ENCODE measurements at regions not wholly inside any gene's neighbourhood (a gene's known extent, or its start where the extent isn't known, plus 50 kb on each side); places are given as distances from the start of the nearest gene placed in this dataset.

DNA sequence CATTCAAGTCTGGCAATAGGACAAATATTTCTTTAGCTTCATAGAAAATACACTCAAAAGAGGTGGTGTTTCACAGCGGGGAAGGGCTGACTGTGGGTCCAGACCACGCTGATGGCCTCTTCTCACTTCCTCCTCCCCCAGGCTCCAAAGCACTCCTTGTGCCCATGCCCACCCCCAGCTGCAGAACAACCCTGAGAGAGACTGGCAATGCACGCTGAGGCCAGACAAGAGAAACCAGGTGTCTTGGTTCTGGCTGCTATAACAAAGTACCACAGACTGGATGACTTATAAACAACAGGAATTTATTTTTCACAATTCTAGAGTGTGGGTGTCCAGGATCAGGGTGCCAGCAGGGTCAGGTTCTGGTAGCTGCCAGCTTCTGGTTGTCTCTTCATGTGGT is 386.1 kb downstream of the FBXW7 start:
- TF ChIP-seq, protein P1, sequence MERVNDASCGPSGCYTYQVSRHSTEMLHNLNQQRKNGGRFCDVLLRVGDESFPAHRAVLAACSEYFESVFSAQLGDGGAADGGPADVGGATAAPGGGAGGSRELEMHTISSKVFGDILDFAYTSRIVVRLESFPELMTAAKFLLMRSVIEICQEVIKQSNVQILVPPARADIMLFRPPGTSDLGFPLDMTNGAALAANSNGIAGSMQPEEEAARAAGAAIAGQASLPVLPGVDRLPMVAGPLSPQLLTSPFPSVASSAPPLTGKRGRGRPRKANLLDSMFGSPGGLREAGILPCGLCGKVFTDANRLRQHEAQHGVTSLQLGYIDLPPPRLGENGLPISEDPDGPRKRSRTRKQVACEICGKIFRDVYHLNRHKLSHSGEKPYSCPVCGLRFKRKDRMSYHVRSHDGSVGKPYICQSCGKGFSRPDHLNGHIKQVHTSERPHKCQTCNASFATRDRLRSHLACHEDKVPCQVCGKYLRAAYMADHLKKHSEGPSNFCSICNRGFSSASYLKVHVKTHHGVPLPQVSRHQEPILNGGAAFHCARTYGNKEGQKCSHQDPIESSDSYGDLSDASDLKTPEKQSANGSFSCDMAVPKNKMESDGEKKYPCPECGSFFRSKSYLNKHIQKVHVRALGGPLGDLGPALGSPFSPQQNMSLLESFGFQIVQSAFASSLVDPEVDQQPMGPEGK (CRISPR knock-in tag; IDR thresholded peaks at IDR 0.05; ENCODE audit: borderline replicate concordance), result no peak
- TF ChIP-seq CSDC2 (CRISPR knock-in tag; IDR thresholded peaks at IDR 0.05) (no peak), CREB5 (CRISPR knock-in tag; IDR thresholded peaks at IDR 0.05; ENCODE audit: low read depth) (no peak), ZFP3 (CRISPR knock-in tag; IDR thresholded peaks at IDR 0.05) (no peak), ARNTL (CRISPR knock-in tag; IDR thresholded peaks at IDR 0.05; ENCODE audit: borderline replicate concordance, low read depth) (no peak), OSR1 (CRISPR knock-in tag; IDR thresholded peaks at IDR 0.05) (no peak), TOX (CRISPR knock-in tag; IDR thresholded peaks at IDR 0.05; ENCODE audit: borderline replicate concordance) (no peak), ESRRG (CRISPR knock-in tag; IDR thresholded peaks at IDR 0.05) (no peak), ZFP30 (CRISPR knock-in tag; IDR thresholded peaks at IDR 0.05) (no peak)
